ENCODE measurements at regions not wholly inside any gene's neighbourhood (a gene's known extent, or its start where the extent isn't known, plus 50 kb on each side); places are given as distances from the start of the nearest gene placed in this dataset.

- H3K9me3 ChIP-seq (ENCODE audit: control extremely low read depth in 1 of 5, control insufficient read depth in 4 of 5, insufficient read depth in 2 of 5, low read depth in 1 of 5, low read length in 4 of 5): no peaks in the 10 kb centered on the region
- WGBS (ENCODE audit: insufficient coverage): 100% methylated on average over 2 of the region's 2 CpGs
- DNase-seq: no peak
- H3K4me3 ChIP-seq (ENCODE audit: control insufficient read depth in 1 of 7, extremely low read depth in 1 of 7, insufficient read depth in 4 of 7, low read depth in 2 of 7, low read length in 6 of 7): no peak overlapping the region
- ChIA-PET POLR2A (no interaction called here), CTCF (no interaction called here)
- no peaks in the 10 kb centered on the region for H3K4me1 ChIP-seq (ENCODE audit: control extremely low read depth in 1 of 4, control insufficient read depth in 4 of 4, insufficient read depth in 4 of 4, low read length in 3 of 4)
- no peaks in the 10 kb centered on the region for H3K36me3 ChIP-seq (ENCODE audit: control insufficient read depth in 4 of 4, insufficient read depth in 4 of 4, low read length in 3 of 4)
- H3K27me3 ChIP-seq (replicated peaks in 2 of 5; ENCODE audit: control insufficient read depth in 4 of 5, insufficient read depth in 5 of 5, low read length in 4 of 5): peaks cover 0 to 5% (median 2%) of the 10 kb centered on the region in 5 experiments
- H3K27ac ChIP-seq (ENCODE audit: insufficient read depth in 1 of 2, low read depth in 1 of 2, low read length in 2 of 2, poor library complexity in 1 of 2, severe bottlenecking in 2 of 2): no peak overlapping the region
Measured at GRCh38 chr2:19600982-19601381, 242.6 kb upstream of the OSR1 start.

GRCh38 chr2:19600506-19600905 is 242.1 kb upstream of the OSR1 start:
- H3K9me3 ChIP-seq (ENCODE audit: control extremely low read depth in 1 of 5, control insufficient read depth in 4 of 5, insufficient read depth in 2 of 5, low read depth in 1 of 5, low read length in 4 of 5): no peaks in the 10 kb centered on the region
- POLR2A ChIA-PET: no interaction called here
- CTCF ChIA-PET: no interaction called here

DNA sequence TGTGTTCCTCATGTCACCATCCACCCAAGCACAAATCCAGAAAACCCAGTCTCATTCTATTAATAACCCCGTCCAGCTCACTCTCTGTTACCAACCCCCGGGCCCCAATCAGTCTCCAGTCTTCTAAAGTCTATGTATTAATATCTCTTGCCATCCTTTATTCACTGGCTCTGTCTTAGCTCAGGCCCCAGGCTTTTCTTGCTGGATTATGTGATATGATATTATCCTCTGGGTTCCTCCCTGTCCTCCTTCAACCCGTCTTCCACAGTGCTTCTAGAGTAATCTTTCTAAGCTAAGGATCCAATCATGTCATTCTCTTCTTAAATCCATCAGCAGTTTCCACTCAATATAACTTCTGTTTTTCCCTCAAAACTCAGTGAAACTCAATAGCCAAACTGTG is 240.5 kb upstream of the OSR1 start:
- ChIA-PET CTCF (no interaction called here), POLR2A (no interaction called here)
- no peak overlapping the region for H3K4me3 ChIP-seq (ENCODE audit: control insufficient read depth in 1 of 7, extremely low read depth in 1 of 7, insufficient read depth in 4 of 7, low read depth in 2 of 7, low read length in 6 of 7)
- peaks cover 0 to 4% (median 2%) of the 10 kb centered on the region in 5 experiments for H3K27me3 ChIP-seq (replicated peaks in 2 of 5; ENCODE audit: control insufficient read depth in 4 of 5, insufficient read depth in 5 of 5, low read length in 4 of 5)
- H3K9me3 ChIP-seq (ENCODE audit: control extremely low read depth in 1 of 5, control insufficient read depth in 4 of 5, insufficient read depth in 2 of 5, low read depth in 1 of 5, low read length in 4 of 5): no peaks in the 10 kb centered on the region
- 100% methylated on average over 1 of the region's 3 CpGs for WGBS (ENCODE audit: insufficient coverage)
- H3K36me3 ChIP-seq (ENCODE audit: control insufficient read depth in 4 of 4, insufficient read depth in 4 of 4, low read length in 3 of 4): no peaks in the 10 kb centered on the region
- H3K4me1 ChIP-seq (ENCODE audit: control extremely low read depth in 1 of 4, control insufficient read depth in 4 of 4, insufficient read depth in 4 of 4, low read length in 3 of 4): no peaks in the 10 kb centered on the region
- DNase-seq: no peak
- H3K27ac ChIP-seq (ENCODE audit: insufficient read depth in 1 of 2, low read depth in 1 of 2, low read length in 2 of 2, poor library complexity in 1 of 2, severe bottlenecking in 2 of 2): no peak overlapping the region

More at GRCh38 chr2:19600506-19600905, 242.1 kb upstream of the OSR1 start:
- Histone ChIP-seq H3K36me3 (ENCODE audit: control insufficient read depth in 4 of 4, insufficient read depth in 4 of 4, low read length in 3 of 4) (no peaks in the 10 kb centered on the region), H3K4me1 (ENCODE audit: control extremely low read depth in 1 of 4, control insufficient read depth in 4 of 4, insufficient read depth in 4 of 4, low read length in 3 of 4) (no peaks in the 10 kb centered on the region), H3K4me3 (ENCODE audit: control insufficient read depth in 1 of 7, extremely low read depth in 1 of 7, insufficient read depth in 4 of 7, low read depth in 2 of 7, low read length in 6 of 7) (no peak overlapping the region), H3K27ac (ENCODE audit: insufficient read depth in 1 of 2, low read depth in 1 of 2, low read length in 2 of 2, poor library complexity in 1 of 2, severe bottlenecking in 2 of 2) (no peak overlapping the region), H3K27me3 (replicated peaks in 2 of 5; ENCODE audit: control insufficient read depth in 4 of 5, insufficient read depth in 5 of 5, low read length in 4 of 5) (peaks cover 0 to 4% (median 2%) of the 10 kb centered on the region in 5 experiments)
- no peak for DNase-seq

DNA sequence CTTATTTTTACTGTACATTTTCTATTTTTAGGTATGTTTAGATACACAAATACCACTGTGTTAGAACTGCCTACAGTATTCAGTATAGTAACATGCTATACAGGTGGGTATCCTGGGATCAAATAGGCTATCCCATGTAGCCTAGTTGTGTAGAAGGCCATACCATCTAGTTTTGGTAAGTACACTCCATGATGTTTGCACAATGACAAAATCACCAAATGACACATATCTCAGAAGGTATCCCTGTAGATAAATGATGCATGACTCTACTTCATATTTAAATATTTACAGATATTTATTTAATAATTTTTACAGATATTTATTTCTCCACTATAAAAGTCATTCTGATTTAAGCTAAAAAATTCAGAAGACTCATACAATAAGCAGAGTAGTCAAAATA is 233.8 kb upstream of the OSR1 start:
- ChIA-PET CTCF (no interaction called here), POLR2A (no interaction called here)
- no peaks in the 10 kb centered on the region for H3K36me3 ChIP-seq (ENCODE audit: control insufficient read depth in 4 of 4, insufficient read depth in 4 of 4, low read length in 3 of 4)
- no peak for DNase-seq
- H3K4me3 ChIP-seq (ENCODE audit: control insufficient read depth in 1 of 7, extremely low read depth in 1 of 7, insufficient read depth in 4 of 7, low read depth in 2 of 7, low read length in 6 of 7): no peak overlapping the region
- no peaks in the 10 kb centered on the region for H3K9me3 ChIP-seq (ENCODE audit: control extremely low read depth in 1 of 5, control insufficient read depth in 4 of 5, insufficient read depth in 2 of 5, low read depth in 1 of 5, low read length in 4 of 5)
- H3K27me3 ChIP-seq (replicated peaks in 2 of 5; ENCODE audit: control insufficient read depth in 4 of 5, insufficient read depth in 5 of 5, low read length in 4 of 5): peaks cover 0 to under 1% (median 0%) of the 10 kb centered on the region in 5 experiments
- H3K4me1 ChIP-seq (ENCODE audit: control extremely low read depth in 1 of 4, control insufficient read depth in 4 of 4, insufficient read depth in 4 of 4, low read length in 3 of 4): no peaks in the 10 kb centered on the region
- no peak overlapping the region for H3K27ac ChIP-seq (ENCODE audit: insufficient read depth in 1 of 2, low read depth in 1 of 2, low read length in 2 of 2, poor library complexity in 1 of 2, severe bottlenecking in 2 of 2)

DNA sequence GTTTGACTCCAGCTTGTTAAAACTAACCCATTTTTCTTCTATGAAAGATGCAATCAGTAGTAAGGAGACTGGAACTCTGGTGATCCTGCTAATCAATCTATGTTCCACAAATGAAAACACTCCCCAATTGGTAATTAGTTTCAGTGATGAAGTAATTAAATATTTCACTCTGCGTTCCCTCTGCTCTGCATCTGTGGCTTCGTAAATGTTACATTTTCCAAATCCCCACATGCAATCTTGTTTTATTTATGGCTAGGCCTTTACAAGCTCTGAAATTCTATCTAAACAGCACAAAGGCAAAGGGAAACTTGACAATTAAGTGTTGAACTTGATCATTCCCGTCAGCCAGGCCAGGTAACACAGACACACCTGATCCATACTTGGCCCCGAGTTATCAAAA is 231.4 kb upstream of the OSR1 start:
- Histone ChIP-seq H3K36me3 (ENCODE audit: control insufficient read depth in 4 of 4, insufficient read depth in 4 of 4, low read length in 3 of 4) (no peaks in the 10 kb centered on the region), H3K4me1 (ENCODE audit: control extremely low read depth in 1 of 4, control insufficient read depth in 4 of 4, insufficient read depth in 4 of 4, low read length in 3 of 4) (no peaks in the 10 kb centered on the region), H3K27ac (ENCODE audit: insufficient read depth in 1 of 2, low read depth in 1 of 2, low read length in 2 of 2, poor library complexity in 1 of 2, severe bottlenecking in 2 of 2) (no peak overlapping the region), H3K4me3 (ENCODE audit: control insufficient read depth in 1 of 7, extremely low read depth in 1 of 7, insufficient read depth in 4 of 7, low read depth in 2 of 7, low read length in 6 of 7) (no peak overlapping the region), H3K27me3 (replicated peaks in 2 of 5; ENCODE audit: control insufficient read depth in 4 of 5, insufficient read depth in 5 of 5, low read length in 4 of 5) (no peaks in the 10 kb centered on the region), H3K9me3 (ENCODE audit: control extremely low read depth in 1 of 5, control insufficient read depth in 4 of 5, insufficient read depth in 2 of 5, low read depth in 1 of 5, low read length in 4 of 5) (no peaks in the 10 kb centered on the region)
- DNase-seq: no peak
- WGBS (ENCODE audit: insufficient coverage): 100% methylated on average over 4 of the region's 4 CpGs
- POLR2A ChIA-PET: no interaction called here
- CTCF ChIA-PET: no interaction called here

- Histone ChIP-seq H3K27ac (ENCODE audit: insufficient read depth in 1 of 2, low read depth in 1 of 2, low read length in 2 of 2, poor library complexity in 1 of 2, severe bottlenecking in 2 of 2) (no peak overlapping the region), H3K4me3 (ENCODE audit: control insufficient read depth in 1 of 7, extremely low read depth in 1 of 7, insufficient read depth in 4 of 7, low read depth in 2 of 7, low read length in 6 of 7) (no peak overlapping the region), H3K36me3 (ENCODE audit: control insufficient read depth in 4 of 4, insufficient read depth in 4 of 4, low read length in 3 of 4) (no peaks in the 10 kb centered on the region), H3K9me3 (ENCODE audit: control extremely low read depth in 1 of 5, control insufficient read depth in 4 of 5, insufficient read depth in 2 of 5, low read depth in 1 of 5, low read length in 4 of 5) (peaks cover 0 to 2% (median 0%) of the 10 kb centered on the region in 5 experiments), H3K27me3 (replicated peaks in 2 of 5; ENCODE audit: control insufficient read depth in 4 of 5, insufficient read depth in 5 of 5, low read length in 4 of 5) (no peaks in the 10 kb centered on the region), H3K4me1 (ENCODE audit: control extremely low read depth in 1 of 4, control insufficient read depth in 4 of 4, insufficient read depth in 4 of 4, low read length in 3 of 4) (peaks cover 0 to 5% (median 2%) of the 10 kb centered on the region in 4 experiments)
- POLR2A ChIA-PET: no interaction called here
- DNase-seq: no peak
- WGBS (ENCODE audit: insufficient coverage): 74% methylated on average over 3 of the region's 4 CpGs
- CTCF ChIA-PET: no interaction called here
Measured at GRCh38 chr2:19580830-19581229, 222.4 kb upstream of the OSR1 start.

DNA sequence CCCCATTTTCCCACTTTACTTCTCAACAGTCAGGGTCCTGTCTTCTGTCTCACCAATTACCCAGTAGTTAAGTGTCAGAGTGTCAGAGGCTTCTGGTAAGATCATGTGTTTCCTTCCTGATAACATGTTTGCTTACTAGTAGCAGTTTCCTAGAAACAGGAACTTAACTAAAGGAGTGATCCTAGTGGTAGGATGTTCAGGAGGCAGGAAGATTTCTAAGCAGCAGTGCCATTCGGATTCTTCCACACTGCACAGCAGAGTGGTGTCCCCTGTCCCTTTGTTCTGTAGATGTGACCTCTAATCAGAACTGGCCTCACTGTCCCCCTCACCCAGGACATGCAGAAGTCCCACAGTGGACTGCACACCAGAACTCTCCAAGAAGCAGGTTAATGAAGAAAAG is 221.8 kb upstream of the OSR1 start:
- no peaks in the 10 kb centered on the region for H3K36me3 ChIP-seq (ENCODE audit: control insufficient read depth in 4 of 4, insufficient read depth in 4 of 4, low read length in 3 of 4)
- no peak overlapping the region for H3K27ac ChIP-seq (ENCODE audit: insufficient read depth in 1 of 2, low read depth in 1 of 2, low read length in 2 of 2, poor library complexity in 1 of 2, severe bottlenecking in 2 of 2)
- H3K4me3 ChIP-seq (ENCODE audit: control insufficient read depth in 1 of 7, extremely low read depth in 1 of 7, insufficient read depth in 4 of 7, low read depth in 2 of 7, low read length in 6 of 7): no peak overlapping the region
- WGBS (ENCODE audit: insufficient coverage): no CpG with 5 or more reads among the region's 1 CpG
- H3K27me3 ChIP-seq (replicated peaks in 2 of 5; ENCODE audit: control insufficient read depth in 4 of 5, insufficient read depth in 5 of 5, low read length in 4 of 5): no peaks in the 10 kb centered on the region
- DNase-seq: peak in 1 of 3 donors; percentile 7
- ChIA-PET POLR2A (no interaction called here), CTCF (no interaction called here)
- H3K4me1 ChIP-seq (ENCODE audit: control extremely low read depth in 1 of 4, control insufficient read depth in 4 of 4, insufficient read depth in 4 of 4, low read length in 3 of 4): peaks cover 0 to 5% (median 2%) of the 10 kb centered on the region in 4 experiments
- peaks cover 0 to 2% (median 0%) of the 10 kb centered on the region in 5 experiments for H3K9me3 ChIP-seq (ENCODE audit: control extremely low read depth in 1 of 5, control insufficient read depth in 4 of 5, insufficient read depth in 2 of 5, low read depth in 1 of 5, low read length in 4 of 5)
